ENCODE measurements at regions not wholly inside any gene's neighbourhood (a gene's known extent, or its start where the extent isn't known, plus 50 kb on each side); places are given as distances from the start of the nearest gene placed in this dataset.

DNA sequence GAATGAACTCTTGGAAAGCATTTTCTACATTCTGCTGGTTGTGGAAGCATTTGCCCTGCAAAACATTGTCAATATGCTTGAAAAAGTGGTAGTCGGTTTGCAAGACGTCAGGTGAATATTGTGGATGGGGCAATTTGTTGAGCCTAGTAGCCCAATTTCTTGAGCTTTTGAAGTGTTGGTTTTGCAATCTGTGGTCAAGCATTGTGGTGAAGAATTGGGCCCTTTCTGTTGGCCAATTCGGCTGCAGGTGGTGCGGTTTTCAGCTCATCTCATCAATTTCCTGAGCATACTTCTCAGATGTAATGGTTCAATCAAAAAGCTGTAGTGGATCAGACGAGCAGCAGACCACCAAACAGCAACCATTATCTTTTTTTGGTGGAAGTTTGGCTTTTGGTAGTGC lies 426.8 kb upstream of the CDH9 start:
- TF ChIP-seq, protein P1, sequence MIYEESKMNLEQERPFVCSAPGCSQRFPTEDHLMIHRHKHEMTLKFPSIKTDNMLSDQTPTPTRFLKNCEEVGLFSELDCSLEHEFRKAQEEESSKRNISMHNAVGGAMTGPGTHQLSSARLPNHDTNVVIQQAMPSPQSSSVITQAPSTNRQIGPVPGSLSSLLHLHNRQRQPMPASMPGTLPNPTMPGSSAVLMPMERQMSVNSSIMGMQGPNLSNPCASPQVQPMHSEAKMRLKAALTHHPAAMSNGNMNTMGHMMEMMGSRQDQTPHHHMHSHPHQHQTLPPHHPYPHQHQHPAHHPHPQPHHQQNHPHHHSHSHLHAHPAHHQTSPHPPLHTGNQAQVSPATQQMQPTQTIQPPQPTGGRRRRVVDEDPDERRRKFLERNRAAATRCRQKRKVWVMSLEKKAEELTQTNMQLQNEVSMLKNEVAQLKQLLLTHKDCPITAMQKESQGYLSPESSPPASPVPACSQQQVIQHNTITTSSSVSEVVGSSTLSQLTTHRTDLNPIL (CRISPR knock-in tag; IDR thresholded peaks at IDR 0.05; ENCODE audit: low read depth): no peak
- TF ChIP-seq ESRRG (CRISPR knock-in tag; IDR thresholded peaks at IDR 0.05) (no peak), RARB (CRISPR knock-in tag; IDR thresholded peaks at IDR 0.05) (no peak), ZC3H10 (CRISPR knock-in tag; IDR thresholded peaks at IDR 0.05) (no peak), SNAI2 (CRISPR knock-in tag; IDR thresholded peaks at IDR 0.05) (no peak), ZNF70 (CRISPR knock-in tag; IDR thresholded peaks at IDR 0.05) (no peak), ZFP30 (CRISPR knock-in tag; IDR thresholded peaks at IDR 0.05) (no peak)
- TF ChIP-seq, protein P2, sequence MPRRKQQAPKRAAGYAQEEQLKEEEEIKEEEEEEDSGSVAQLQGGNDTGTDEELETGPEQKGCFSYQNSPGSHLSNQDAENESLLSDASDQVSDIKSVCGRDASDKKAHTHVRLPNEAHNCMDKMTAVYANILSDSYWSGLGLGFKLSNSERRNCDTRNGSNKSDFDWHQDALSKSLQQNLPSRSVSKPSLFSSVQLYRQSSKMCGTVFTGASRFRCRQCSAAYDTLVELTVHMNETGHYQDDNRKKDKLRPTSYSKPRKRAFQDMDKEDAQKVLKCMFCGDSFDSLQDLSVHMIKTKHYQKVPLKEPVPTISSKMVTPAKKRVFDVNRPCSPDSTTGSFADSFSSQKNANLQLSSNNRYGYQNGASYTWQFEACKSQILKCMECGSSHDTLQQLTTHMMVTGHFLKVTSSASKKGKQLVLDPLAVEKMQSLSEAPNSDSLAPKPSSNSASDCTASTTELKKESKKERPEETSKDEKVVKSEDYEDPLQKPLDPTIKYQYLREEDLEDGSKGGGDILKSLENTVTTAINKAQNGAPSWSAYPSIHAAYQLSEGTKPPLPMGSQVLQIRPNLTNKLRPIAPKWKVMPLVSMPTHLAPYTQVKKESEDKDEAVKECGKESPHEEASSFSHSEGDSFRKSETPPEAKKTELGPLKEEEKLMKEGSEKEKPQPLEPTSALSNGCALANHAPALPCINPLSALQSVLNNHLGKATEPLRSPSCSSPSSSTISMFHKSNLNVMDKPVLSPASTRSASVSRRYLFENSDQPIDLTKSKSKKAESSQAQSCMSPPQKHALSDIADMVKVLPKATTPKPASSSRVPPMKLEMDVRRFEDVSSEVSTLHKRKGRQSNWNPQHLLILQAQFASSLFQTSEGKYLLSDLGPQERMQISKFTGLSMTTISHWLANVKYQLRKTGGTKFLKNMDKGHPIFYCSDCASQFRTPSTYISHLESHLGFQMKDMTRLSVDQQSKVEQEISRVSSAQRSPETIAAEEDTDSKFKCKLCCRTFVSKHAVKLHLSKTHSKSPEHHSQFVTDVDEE (CRISPR knock-in tag; IDR thresholded peaks at IDR 0.05): no peak
- TF ChIP-seq, protein P3, sequence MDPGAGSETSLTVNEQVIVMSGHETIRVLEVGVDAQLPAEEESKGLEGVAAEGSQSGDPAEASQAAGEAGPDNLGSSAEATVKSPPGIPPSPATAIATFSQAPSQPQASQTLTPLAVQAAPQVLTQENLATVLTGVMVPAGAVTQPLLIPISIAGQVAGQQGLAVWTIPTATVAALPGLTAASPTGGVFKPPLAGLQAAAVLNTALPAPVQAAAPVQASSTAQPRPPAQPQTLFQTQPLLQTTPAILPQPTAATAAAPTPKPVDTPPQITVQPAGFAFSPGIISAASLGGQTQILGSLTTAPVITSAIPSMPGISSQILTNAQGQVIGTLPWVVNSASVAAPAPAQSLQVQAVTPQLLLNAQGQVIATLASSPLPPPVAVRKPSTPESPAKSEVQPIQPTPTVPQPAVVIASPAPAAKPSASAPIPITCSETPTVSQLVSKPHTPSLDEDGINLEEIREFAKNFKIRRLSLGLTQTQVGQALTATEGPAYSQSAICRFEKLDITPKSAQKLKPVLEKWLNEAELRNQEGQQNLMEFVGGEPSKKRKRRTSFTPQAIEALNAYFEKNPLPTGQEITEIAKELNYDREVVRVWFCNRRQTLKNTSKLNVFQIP (CRISPR knock-in tag; IDR thresholded peaks at IDR 0.05; ENCODE audit: borderline replicate concordance, low read depth): no peak

Data from SK-N-SH treated with all-trans-retinoic acid at 6 μM for 48 hours (cell line).